HG03066 (cell line): ENCODE measurements at regions not wholly inside any gene's neighbourhood (a gene's known extent, or its start where the extent isn't known, plus 50 kb on each side); places are given as distances from the start of the nearest gene placed in this dataset.
"Not testable (repeated sequence)": the region's sequence is repeated elsewhere in the genome, so short reads cannot be mapped to it uniquely, and the experiment has no call there.

Experiments
- ATAC-seq: cut with Tn5 transposase; IDR thresholded peaks from one replicate; pipeline ENCODE4 v1.9.1; 2021; ENCODE audit warnings: low read depth; ENCODE audit not compliant: unreplicated experiment

DNA sequence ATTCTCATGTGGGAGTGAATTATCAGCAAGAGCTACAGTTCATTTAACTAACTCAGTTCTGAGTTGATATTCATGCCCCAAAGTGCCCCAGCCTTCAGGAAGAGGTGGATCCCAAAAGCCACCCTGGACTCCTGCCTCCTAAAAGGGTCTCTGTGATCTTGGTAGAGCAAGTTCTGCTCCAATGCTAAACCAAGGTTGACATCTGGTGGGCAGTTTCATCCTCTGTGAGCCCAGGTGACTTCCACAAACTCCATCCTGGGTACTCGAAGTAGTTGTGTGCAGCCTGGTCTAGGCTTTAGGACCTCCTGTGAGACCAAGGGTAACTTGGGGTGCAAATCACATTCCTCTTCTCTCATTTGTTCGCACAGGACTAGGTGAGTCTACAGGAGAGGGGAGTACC is 816.8 kb downstream of the MTRR start:
- no peak for ATAC-seq

DNA sequence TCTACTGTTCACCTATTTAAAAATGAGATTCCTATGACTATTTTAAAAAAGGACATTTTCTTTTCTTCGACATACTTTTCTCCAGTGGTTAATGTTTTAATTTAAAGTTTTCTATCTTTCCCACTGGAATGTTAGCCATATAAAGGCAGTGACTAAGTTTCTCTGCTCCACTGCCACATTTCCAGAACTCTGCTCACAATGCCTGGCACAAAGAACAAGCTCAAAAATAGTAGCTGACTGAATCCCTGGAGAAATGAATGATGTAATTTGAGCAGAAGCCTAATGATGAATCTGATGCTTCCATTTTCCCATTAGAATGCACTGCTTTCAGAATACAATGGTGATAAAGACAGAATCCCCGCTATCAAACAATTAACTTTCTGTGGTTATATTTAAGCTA is 817.8 kb downstream of the MTRR start:
- no peak for ATAC-seq

DNA sequence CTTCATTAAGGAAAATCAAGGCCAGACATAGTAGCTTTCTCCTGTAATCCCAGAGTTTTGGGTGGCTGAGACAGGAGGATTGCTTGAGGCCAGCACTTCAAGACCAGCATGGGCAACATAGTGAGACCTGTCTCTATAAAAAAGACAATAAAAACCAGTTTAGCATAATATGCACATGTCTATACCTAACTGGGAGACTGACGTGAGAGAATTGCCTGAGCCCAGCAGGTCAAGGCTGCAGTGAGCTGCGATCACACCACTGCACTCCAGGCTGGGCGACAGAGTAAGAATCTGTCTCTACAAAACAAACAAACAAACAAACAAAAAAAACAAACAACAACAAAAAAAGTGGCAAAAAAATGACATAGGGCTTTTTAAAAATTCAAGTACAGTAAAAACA is 820.8 kb downstream of the MTRR start:
- ATAC-seq: no peak

DNA sequence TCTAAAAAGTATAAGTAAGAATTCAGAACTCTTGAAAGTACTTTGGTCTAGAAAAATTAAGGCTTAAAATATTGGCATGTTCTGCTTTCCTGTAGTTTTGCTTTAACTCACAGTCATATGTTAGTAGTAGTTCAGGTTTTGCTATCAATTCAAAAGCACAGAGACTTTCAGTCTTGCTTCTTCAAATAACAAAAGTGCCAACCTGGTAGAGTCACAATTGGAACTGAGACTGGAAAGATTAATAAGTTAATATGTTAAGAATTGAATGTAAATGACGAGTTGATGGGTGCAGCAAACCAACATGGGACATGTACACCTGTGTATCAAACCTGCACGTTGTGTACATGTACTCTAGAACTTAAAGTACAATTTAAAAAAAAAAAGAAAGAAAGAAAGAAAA is 822.3 kb downstream of the MTRR start:
- no peak for ATAC-seq

- no peak for ATAC-seq
Measured at GRCh38 chr5:8693341-8693844, 824.4 kb downstream of the MTRR start.

DNA sequence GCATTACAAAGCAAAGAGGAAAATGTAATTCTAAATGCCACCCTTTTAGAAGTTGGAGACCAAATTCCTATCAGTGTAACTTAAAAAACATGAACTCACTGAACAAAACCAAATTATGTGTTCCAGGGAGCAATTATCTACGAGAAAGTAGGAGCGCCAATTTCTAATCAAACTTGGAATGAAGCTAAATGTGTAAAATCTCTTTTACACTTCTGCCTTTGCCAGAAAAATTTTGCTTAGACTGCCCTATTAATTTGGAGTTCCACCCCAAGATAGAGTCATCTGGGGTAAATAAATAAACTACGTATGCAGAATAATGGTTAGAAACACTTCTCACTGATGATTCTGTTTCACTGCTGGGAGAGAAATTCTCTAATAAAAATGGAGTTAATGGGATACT is 825.6 kb downstream of the MTRR start:
- no peak for ATAC-seq

GRCh38 chr5:8695902-8696845 is 827.2 kb downstream of the MTRR start:
- ATAC-seq: no peak

DNA sequence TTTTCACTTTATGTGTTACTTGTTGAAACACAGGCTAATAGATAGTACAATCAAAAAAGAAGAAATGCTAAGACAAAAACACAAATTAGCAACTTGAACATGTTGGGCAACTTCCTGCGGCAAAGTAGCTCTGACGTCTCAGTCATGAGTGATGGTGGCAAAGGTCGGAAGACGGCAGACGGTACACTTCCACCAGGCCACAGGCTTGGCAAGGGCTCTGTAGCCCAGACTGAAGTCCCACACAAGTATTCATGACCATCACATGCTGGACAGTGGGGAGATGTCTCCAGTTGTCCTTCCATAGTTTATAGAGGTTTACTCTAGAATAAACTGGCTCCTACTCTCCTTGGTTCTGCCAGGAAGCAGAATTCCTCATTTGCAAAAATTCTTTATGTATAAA is 831.3 kb downstream of the MTRR start:
- ATAC-seq: no peak

- ATAC-seq: no peak
Measured at GRCh38 chr5:8700671-8701070, 831.7 kb downstream of the MTRR start.

GRCh38 chr5:8701251-8701650 is 832.3 kb downstream of the MTRR start:
- ATAC-seq: no peak

DNA sequence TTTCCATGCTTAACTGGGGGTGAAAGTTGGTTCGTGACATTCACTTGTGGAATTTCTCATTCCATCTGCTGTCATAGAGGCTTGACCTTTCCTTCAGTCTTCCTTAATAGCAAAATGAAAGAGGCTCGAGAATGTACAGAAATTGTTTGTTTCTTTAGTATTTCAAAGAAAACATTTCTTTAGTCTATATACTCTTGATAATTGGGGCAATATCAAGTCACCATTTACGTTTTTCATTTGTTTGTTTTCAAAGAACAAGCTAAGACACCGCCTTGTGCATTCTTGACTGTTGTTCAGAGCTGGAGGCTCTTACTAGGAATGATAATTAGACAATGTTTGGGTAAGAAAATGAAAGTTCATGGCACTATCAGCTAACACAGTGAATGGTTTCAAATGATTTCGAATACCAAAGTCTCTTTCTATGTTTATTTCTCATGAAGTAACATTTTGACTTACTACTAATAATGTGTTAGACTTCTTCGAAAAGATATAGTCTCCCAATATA is 835.4 kb downstream of the SEMA5A start:
- no peak for ATAC-seq

DNA sequence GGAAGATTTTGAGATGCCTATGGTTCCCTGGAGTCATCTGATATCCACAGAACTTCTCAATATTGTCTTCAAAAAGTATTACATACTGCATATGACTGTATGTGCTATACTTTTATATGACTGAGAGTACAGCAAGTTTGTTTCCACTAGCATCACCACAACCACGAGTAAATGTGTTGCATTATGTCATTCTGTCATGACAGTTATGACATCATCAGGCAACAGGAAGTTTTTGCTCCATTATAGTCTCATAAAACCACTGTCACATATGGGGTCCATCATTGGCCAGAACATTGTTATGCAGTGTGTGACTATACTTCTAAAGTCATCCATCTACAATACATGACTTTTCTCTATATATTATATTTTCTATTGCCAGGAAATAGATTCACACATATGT is 831.7 kb downstream of the SEMA5A start:
- ATAC-seq: no peak

DNA sequence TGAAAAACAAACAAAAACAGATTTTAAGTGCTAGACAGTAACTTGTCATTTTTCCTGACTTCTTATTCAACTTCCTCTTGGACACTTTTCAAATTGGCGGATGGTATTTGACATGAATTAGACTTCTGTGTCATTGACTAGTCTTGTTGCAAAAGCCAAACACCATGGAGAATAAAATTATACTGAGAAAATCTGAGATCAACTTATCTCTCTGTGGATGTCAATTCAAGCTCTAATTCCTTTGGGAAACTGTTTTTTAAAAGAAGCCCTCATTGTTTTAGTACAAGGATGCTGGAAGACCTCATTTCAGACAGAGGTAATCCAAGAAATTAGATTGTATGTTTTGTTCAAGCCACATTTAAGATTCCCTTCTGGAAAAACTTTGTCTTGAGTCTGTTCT is 831.0 kb downstream of the SEMA5A start:
- no peak for ATAC-seq

DNA sequence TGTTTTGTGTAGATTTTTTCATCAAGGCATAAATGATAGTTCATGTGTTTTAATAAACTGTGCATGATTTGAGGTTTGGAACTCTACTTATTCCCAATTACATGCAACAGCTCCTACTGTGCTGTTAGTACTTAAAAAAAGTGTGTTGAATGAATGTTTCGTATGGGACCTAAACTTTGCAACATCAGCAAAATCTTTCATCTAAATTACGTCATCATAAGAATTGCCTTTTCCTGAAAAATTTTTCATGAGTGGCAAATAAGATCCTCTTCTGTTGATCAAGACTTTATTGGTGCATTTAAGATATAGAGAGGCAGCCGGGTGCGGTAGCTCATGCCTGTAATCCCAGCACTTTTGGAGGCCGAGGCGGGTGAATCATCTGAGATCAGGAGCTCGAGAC is 826.1 kb downstream of the SEMA5A start:
- no peak for ATAC-seq

GRCh38 chr5:8720506-8720905 is 825.4 kb downstream of the SEMA5A start:
- no peak for ATAC-seq

- ATAC-seq: no peak
Measured at GRCh38 chr5:8721536-8721935, 824.3 kb downstream of the SEMA5A start.

GRCh38 chr5:8726383-8727036 is 819.4 kb downstream of the SEMA5A start:
- ATAC-seq: no peak

GRCh38 chr5:8727396-8727795 is 818.5 kb downstream of the SEMA5A start:
- ATAC-seq: no peak

- ATAC-seq: no peak
Measured at GRCh38 chr5:8729437-8729836, 816.4 kb downstream of the SEMA5A start.

DNA sequence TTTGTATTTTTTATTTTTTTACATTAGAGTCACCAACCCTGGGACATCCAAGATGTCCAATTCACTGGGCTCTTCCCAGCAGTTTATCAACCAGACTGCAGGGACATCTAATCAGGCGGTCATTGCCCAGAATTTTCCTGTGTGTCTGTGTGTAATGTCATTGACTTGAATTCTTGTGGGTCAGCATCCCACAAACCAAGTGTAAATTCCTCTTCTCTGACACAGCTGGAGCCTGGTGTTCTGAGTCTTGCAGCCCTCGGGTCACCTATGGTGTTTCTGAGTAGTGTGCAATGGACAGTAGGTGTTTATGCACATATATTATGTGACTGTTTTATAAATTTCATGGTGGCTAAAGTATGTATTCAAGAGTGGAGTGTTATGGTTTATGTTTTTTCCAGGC is 815.7 kb downstream of the SEMA5A start:
- ATAC-seq: no peak

DNA sequence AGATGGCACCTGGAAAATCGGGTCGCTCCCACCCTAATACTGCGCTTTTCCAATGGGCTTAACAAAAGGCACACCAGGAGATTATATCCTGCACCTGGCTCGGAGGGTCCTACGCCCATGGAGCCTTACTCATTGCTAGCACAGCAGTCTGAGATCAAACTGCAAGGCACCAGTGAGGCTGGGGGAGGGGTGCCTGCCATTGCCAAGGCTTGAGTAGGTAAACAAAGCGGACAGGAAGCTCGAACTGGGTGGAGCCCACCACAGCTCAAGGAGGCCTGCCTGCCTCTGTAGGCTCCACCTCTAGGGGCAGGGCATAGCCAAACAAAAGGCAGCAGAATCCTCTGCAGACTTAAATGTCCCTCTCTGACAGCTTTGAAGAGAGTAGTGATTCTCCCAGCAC is 814.8 kb downstream of the SEMA5A start:
- not testable (repeated sequence) for ATAC-seq

DNA sequence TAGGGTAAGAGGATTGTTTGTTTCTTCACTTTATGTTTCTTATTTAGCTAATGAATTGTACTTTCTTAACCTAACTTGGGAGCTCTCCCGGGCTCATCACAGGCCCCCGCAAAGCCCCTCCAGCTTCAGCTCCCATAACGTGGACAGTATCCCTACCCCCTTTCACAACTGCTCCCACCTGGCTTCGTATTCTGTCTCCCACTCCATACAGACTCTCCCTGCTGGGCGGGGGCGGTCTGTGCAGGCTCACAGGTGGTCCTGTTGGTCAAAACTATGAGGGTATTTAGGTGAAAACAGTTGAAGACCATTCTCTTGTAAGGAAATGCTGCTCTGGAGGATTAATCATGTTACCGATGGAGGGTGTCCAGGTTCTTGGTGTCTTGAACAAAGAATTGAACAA is 805.3 kb downstream of the SEMA5A start:
- ATAC-seq: no peak
